BJ (cell line): ENCODE measurements at regions not wholly inside any gene's neighbourhood (a gene's known extent, or its start where the extent isn't known, plus 50 kb on each side); places are given as distances from the start of the nearest gene placed in this dataset.

Experiments
- CTCF ChIA-PET: fragments of 350-600 bp; formaldehyde crosslinking; extraction: SDS; loops from one replicate; lab custom pipeline; 2021; ENCODE audit warnings: antibody characterized with exemption, inconsistent platforms; lab: Yijun Ruan, JAX
- POLR2A ChIA-PET: fragments of 300-600 bp; sonication (Branson Sonifier 250); formaldehyde crosslinking; extraction: SDS; loops from one replicate; lab custom pipeline; 2021; ENCODE audit warnings: antibody characterized with exemption; lab: Charles Lee
- DNase-seq: peaks from one replicate; pipeline ENCODE4 v3.0.0-alpha.2; 2011; ENCODE audit warnings: low read depth
- H3K27me3 ChIP-seq: 2 replicates; pipeline ENCODE4 v1.6.0; 2011; ENCODE audit warnings: low read length; ENCODE audit not compliant: control insufficient read depth, insufficient read depth
- H3K36me3 ChIP-seq: 2 replicates; pipeline ENCODE4 v1.5.1; 2011; ENCODE audit warnings: low read length; ENCODE audit not compliant: control insufficient read depth, insufficient read depth
- H3K4me3 ChIP-seq: 2 replicates; pipeline ENCODE4 v1.5.1; 2011; ENCODE audit warnings: low read depth, mild to moderate bottlenecking, control low read depth, low read length
- CTCF ChIP-seq: IDR thresholded peaks from 2 replicates; pipeline ENCODE4 v1.5.1; 2011; ENCODE audit warnings: low read depth, mild to moderate bottlenecking, control low read depth, inconsistent platforms, low read length, moderate library complexity; ENCODE audit not compliant: insufficient read depth

GRCh38 chr1:213415691-213416380, 364.8 kb downstream of the RPS6KC1 start:
- DNase-seq, result no peak
- no peak for TF ChIP-seq CTCF
- CTCF ChIA-PET, result no interaction called here
- no peaks in the 10 kb centered on the region for H3K27me3 ChIP-seq
- no peak overlapping the region for H3K4me3 ChIP-seq
- POLR2A ChIA-PET, result no interaction called here
- H3K36me3 ChIP-seq, result no peaks in the 10 kb centered on the region

- TF ChIP-seq CTCF, result no peak
- POLR2A ChIA-PET, result no interaction called here
- no peaks in the 10 kb centered on the region for H3K27me3 ChIP-seq
- DNase-seq, result no peak
- no peaks in the 10 kb centered on the region for H3K36me3 ChIP-seq
- CTCF ChIA-PET, result no interaction called here
- no peak overlapping the region for H3K4me3 ChIP-seq
Measured at GRCh38 chr1:213416461-213417224, 365.6 kb downstream of the RPS6KC1 start.

GRCh38 chr1:213417225-213417820, 366.3 kb downstream of the RPS6KC1 start:
- ChIA-PET CTCF (no interaction called here), POLR2A (no interaction called here)
- no peak for DNase-seq
- H3K36me3 ChIP-seq, result no peaks in the 10 kb centered on the region
- no peak for TF ChIP-seq CTCF
- no peaks in the 10 kb centered on the region for H3K27me3 ChIP-seq
- H3K4me3 ChIP-seq, result no peak overlapping the region

- CTCF ChIA-PET, result no interaction called here
- no peak for DNase-seq
- H3K36me3 ChIP-seq, result no peaks in the 10 kb centered on the region
- no peak overlapping the region for H3K4me3 ChIP-seq
- TF ChIP-seq CTCF, result no peak
- POLR2A ChIA-PET, result no interaction called here
- H3K27me3 ChIP-seq, result no peaks in the 10 kb centered on the region
Measured at GRCh38 chr1:213417846-213418245, 366.8 kb downstream of the RPS6KC1 start.
